ENCODE measurements at regions not wholly inside any gene's neighbourhood (a gene's known extent, or its start where the extent isn't known, plus 50 kb on each side); places are given as distances from the start of the nearest gene placed in this dataset.
A peak's percentile ranks its signal among the peaks of the same experiment; 100 is the strongest.
"Not testable (repeated sequence)": the region's sequence is repeated elsewhere in the genome, so short reads cannot be mapped to it uniquely, and the experiment has no call there.

DNA sequence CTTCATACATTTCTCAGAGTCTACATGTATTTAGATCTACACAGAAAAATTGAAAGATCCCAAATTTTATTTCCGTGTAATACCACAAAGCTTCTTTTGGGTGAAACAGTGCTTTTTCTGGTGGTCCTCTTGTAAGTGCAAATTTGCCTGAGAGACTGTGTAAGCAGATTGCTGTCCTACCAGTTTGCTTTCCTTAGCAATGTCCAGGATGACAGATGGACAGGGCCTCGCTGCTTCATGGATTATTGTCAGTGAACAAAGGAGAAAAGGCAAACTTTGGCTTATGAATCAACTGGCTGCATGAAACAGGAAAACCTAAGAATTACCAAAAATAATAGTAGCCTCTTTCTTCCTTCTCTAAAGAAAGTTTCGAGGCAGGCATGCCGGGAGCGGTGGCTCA, 82.6 kb upstream of the UBE2E1 start:
- no peaks in the 10 kb centered on the region for H3K4me1 ChIP-seq
- no peaks in the 10 kb centered on the region for H3K36me3 ChIP-seq
- H3K9me3 ChIP-seq: no peaks in the 10 kb centered on the region
- no peak overlapping the region for H3K4me3 ChIP-seq
- ATAC-seq (no peak), DNase-seq (no peak)
- intact Hi-C loops (cut with DNase I): no loop called here
- 84% methylated on average over 5 of the region's 5 CpGs for WGBS (ENCODE audit: insufficient coverage, low coverage, low lambda C conversion rate, missing lambda C conversion rate)
- no peaks in the 10 kb centered on the region for H3K27me3 ChIP-seq
- H3K27ac ChIP-seq: no peak overlapping the region
- TF ChIP-seq, protein P1, sequence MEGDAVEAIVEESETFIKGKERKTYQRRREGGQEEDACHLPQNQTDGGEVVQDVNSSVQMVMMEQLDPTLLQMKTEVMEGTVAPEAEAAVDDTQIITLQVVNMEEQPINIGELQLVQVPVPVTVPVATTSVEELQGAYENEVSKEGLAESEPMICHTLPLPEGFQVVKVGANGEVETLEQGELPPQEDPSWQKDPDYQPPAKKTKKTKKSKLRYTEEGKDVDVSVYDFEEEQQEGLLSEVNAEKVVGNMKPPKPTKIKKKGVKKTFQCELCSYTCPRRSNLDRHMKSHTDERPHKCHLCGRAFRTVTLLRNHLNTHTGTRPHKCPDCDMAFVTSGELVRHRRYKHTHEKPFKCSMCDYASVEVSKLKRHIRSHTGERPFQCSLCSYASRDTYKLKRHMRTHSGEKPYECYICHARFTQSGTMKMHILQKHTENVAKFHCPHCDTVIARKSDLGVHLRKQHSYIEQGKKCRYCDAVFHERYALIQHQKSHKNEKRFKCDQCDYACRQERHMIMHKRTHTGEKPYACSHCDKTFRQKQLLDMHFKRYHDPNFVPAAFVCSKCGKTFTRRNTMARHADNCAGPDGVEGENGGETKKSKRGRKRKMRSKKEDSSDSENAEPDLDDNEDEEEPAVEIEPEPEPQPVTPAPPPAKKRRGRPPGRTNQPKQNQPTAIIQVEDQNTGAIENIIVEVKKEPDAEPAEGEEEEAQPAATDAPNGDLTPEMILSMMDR (IDR thresholded peaks at IDR 0.05): no peak
- TF ChIP-seq POLR2A (IDR thresholded peaks at IDR 0.05): no peak

GRCh38 chr3:23723930-23724329, 81.8 kb upstream of the UBE2E1 start:
- DNase-seq (no peak), ATAC-seq (peak in 2 of 4 donors; percentile 35 to 50)
- intact Hi-C loops (cut with DNase I): no loop called here
- H3K27me3 ChIP-seq: no peaks in the 10 kb centered on the region
- H3K36me3 ChIP-seq: no peaks in the 10 kb centered on the region
- H3K27ac ChIP-seq: no peak overlapping the region
- no peaks in the 10 kb centered on the region for H3K4me1 ChIP-seq
- no peaks in the 10 kb centered on the region for H3K9me3 ChIP-seq
- H3K4me3 ChIP-seq: no peak overlapping the region
- TF ChIP-seq POLR2A (IDR thresholded peaks at IDR 0.05): no peak
- TF ChIP-seq, protein P1 (IDR thresholded peaks at IDR 0.05): no peak

- no peak for TF ChIP-seq POLR2A (IDR thresholded peaks at IDR 0.05)
- TF ChIP-seq, protein P1 (IDR thresholded peaks at IDR 0.05): no peak
- intact Hi-C loops (cut with DNase I): no loop called here
- ATAC-seq (peak in 3 of 4 donors; percentile 48 to 60 (median 57)), DNase-seq (no peak)
- Histone ChIP-seq H3K36me3 (no peaks in the 10 kb centered on the region), H3K4me1 (no peaks in the 10 kb centered on the region), H3K9me3 (no peaks in the 10 kb centered on the region), H3K4me3 (no peak overlapping the region), H3K27ac (no peak overlapping the region), H3K27me3 (no peaks in the 10 kb centered on the region)
- 61% methylated on average over 5 of the region's 5 CpGs for WGBS (ENCODE audit: insufficient coverage, low coverage, low lambda C conversion rate, missing lambda C conversion rate)
Observed at GRCh38 chr3:23726811-23727548, 78.8 kb upstream of the UBE2E1 start.

DNA sequence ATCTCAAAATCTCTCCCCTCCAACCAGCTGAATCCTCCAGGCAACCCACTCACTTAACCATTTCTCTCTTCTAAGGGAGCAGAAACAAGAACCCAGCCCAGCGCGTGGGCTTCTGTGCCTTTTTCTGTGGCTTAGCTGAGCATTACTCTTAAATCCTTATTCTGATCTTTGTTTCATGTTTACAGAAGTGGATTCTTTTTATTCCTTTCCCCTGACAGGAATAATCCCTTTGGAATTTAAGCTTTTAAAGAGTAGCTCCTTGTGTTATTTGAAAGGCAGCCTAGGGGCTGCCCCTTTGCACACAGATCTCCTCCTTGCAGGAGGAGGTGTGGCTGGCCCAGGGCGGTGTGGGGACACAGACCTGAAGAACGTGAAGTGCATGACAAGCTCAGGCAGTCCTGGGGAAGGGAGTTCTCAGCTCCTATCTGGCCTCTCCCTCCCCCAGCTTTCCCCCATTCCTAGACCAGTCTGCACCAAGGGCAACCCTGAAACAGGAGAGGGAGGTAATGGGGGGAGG, 77.1 kb upstream of the UBE2E1 start:
- Histone ChIP-seq H3K27ac (no peak overlapping the region), H3K9me3 (no peaks in the 10 kb centered on the region), H3K4me1 (no peaks in the 10 kb centered on the region), H3K4me3 (no peak overlapping the region), H3K27me3 (no peaks in the 10 kb centered on the region), H3K36me3 (no peaks in the 10 kb centered on the region)
- ATAC-seq (no peak), DNase-seq (no peak)
- 68% methylated on average over 4 of the region's 4 CpGs for WGBS (ENCODE audit: insufficient coverage, low coverage, low lambda C conversion rate, missing lambda C conversion rate)
- intact Hi-C loops (cut with DNase I): no loop called here
- TF ChIP-seq POLR2A (IDR thresholded peaks at IDR 0.05): no peak
- TF ChIP-seq, protein P1 (IDR thresholded peaks at IDR 0.05): no peak

DNA sequence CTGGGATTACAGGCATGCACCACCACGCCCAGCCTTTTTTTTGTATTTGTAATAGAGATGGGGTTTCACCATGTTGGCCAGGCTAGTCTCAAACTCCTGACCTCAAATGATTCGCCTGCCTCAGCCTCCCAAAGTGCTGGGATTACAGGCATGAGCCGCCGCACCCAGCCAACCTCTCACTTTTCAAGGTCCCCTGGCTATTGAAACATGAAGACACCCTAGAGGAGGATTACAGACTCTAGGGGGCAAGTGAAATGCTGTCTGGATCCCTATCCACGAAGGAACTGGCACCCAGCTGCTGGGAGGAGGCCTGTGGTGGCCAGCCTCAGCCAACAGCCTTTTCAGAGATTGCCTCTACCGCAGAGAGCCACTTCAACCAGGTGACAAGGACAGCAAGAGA, 76.4 kb upstream of the UBE2E1 start:
- H3K4me1 ChIP-seq; H3K27ac ChIP-seq; H3K4me3 ChIP-seq; ATAC-seq; DNase-seq; H3K36me3 ChIP-seq; H3K9me3 ChIP-seq; intact Hi-C loops (cut with DNase I); H3K27me3 ChIP-seq: not testable (repeated sequence)
- 82% methylated on average over 4 of the region's 6 CpGs for WGBS (ENCODE audit: insufficient coverage, low coverage, low lambda C conversion rate, missing lambda C conversion rate)

Measured in right lobe of liver (tissue), 6 donors.